Midbrain (tissue), 1 donor: ENCODE measurements at regions not wholly inside any gene's neighbourhood (a gene's known extent, or its start where the extent isn't known, plus 50 kb on each side); places are given as distances from the start of the nearest gene placed in this dataset.
A peak's percentile ranks its signal among the peaks of the same experiment; 100 is the strongest.

ENCODE experiments used
- DNase-seq: peaks from one replicate; lab custom pipeline; 2025; lab: John Stamatoyannopoulos, UW

DNA sequence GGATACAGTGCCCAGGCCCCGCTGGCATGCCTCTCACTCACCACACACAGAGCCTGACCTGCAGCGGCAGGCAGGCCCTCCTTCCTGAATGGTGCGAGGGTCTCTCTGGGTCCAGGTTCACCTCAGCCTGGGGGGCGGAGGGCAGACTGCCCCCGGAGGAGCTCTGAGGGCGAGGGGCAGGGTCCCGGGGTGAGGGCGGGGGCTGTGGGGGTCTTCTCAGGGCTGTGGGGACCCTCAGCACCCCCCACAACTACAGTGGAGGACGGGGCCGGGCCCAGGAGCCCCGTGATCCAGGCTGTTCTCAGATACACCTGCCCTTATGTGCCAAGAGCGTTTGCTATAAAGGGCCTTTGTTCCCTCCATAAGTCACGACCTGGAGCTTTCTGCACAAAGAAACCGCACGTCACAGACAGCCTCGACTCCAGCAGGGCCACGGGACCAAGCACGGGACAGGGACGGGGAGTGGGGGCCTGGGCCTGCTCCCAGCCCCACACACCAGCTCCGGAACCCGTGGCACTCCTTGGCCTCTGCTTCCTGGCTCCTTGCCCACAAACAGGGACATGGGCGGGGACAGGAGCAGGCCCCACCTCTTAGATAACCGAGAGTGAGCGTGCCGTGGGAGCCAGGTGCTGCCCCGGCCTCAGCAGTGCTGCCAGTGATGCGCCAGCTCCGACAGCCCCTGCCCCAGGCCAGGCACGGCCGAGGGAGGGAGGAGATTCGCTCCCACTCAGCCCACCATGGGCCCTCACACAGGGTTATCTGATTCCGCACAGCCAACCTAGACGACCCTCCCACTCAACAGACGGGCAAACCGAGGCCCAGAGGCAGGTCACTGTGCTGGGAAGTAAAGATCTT is 101.9 kb downstream of the RFLNA start:
- DNase-seq: no peak

- DNase-seq: no peak
These were observed 101.1 kb downstream of the RFLNA start for GRCh38 chr12:124395986-124396385.

GRCh38 chr12:124395284-124395752 is 100.4 kb downstream of the RFLNA start:
- DNase-seq: no peak

- DNase-seq: no peak
These were observed 99.7 kb downstream of the RFLNA start for GRCh38 chr12:124394462-124395128.

DNA sequence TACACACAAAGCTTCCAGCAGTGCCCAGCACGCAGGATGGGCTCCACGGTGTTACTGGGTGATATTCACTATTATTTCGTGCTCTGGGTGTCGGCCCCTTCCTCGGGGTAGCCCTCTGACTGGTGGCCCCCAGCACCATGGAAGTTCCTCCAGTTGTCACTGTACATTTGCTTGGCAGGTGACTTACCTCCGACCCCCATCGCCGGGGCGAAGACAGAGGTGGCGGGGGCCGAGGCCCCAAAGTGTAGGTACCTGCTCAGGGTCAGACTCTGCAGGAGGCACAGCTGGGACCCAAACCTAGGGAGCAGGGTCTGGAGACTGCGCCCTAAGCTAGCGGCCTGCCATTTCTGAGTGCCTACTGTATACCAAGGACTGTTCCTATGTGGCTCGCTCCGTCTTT is 98.9 kb downstream of the RFLNA start:
- DNase-seq: no peak

DNA sequence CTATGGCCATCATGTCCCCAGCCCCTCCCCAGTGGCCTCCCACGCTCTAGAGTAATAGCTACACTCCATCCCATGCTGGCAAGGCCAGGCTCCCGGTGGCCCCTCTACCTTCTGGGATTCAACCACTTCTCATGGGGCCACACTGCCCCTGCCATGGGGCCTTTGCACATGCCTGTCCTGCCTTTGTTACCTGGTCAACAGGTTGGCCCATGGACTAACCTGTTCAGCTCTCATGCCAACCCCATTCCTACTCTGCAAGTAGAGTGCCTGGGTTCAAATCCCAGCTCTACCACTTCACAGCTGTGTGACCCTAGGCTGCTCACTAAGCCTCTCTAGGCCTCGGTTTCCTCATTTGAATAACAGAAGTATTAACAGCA is 98.5 kb downstream of the RFLNA start:
- no peak for DNase-seq

- DNase-seq: peak; percentile 89
These were observed 97.9 kb downstream of the RFLNA start for GRCh38 chr12:124392667-124393413.

DNA sequence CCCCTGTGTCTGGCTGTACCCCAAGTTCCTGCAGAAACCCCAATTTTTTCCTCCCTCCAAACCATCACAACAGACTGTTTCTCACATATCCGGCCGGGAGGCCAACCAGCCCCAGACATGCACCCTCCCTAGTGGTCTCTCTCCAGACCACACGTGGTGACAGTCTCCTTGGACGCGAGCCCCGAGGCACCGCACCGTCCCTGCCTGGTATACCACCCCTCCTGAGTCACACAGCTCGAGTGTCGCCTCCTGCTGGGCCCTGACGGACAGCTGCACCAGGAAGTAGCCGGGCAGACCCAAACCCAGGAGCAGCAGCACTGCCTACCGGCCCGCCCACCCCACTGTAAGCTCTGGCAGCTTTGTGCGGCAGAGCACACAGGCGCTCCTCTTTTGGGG is 97.4 kb downstream of the RFLNA start:
- DNase-seq: no peak

DNA sequence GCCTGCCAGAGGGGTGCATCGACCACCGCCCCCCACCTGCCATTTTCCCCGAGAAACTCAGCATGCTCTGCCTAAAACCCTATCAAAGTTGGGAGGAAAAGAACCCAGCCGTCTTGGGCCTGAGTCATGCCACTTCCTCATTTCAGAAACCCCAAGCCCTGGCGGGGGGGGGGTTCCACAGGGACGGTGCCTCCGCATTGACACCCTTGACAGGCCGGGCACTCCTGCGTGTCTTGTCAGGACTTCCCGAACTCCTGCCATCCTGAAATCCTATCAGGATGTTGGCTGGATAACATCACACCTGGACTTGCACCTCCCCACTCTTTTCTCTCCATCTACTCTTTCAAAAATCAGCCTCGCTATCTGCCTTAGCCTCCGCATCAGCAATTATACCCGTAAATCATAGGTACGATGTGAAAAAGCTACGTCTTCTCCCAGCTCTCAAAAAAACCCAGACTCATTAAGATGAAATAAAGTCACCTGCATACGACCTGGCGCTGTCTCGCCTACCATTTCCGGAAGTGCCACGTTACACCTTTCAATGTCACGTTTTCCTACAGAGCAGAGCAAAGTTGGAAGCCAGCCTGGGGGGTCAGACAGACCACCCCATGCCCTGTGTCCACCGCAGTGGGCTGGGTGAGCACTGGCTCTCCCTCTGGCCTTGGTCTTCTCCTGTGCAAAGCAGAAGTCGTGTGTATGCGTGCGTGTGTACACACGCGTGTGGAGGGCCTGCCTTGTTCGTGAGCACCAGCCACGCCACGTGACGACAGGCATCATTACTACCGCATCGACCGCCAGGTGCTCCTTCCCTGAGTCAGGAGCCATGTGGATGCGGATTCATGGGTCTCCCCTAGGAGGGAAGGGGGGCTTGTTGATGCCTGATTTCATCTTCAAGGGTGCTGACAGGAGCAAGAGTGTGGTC is 96.7 kb downstream of the RFLNA start:
- DNase-seq: no peak

DNA sequence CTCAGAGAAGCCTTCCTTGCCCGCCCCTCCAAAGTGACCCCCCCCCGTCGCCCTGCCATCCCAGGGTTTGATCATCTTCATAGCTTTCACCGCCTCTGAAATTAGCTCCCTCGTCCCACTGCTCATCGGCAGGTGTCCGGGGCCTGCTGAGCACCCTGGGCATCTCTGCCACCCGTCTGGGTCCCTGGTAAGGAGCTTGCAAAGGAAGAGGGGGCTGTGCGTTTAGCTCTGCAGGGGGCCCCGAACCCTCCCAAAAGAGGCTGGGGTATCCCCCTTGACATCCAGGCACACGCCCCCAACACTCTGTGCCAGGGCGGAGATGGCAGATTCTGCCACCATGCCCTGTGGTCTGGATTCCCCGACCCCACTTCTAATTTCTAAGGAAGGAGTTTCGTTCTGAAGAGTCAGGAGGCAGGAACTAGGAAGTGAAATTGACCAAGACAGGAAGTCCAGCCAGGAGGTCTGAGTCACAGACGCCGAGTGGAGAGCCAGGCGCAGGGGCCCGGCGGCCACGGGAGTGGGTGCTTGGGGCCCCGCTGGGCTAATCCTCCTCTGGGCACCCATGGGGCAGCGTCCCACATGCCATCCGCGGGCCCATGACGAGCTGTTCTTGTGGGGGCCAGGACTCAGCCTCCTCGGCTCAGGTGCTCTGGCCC is 95.7 kb downstream of the RFLNA start:
- DNase-seq: no peak

- no peak for DNase-seq
These were observed 95.0 kb downstream of the RFLNA start for GRCh38 chr12:124389725-124390441.

DNA sequence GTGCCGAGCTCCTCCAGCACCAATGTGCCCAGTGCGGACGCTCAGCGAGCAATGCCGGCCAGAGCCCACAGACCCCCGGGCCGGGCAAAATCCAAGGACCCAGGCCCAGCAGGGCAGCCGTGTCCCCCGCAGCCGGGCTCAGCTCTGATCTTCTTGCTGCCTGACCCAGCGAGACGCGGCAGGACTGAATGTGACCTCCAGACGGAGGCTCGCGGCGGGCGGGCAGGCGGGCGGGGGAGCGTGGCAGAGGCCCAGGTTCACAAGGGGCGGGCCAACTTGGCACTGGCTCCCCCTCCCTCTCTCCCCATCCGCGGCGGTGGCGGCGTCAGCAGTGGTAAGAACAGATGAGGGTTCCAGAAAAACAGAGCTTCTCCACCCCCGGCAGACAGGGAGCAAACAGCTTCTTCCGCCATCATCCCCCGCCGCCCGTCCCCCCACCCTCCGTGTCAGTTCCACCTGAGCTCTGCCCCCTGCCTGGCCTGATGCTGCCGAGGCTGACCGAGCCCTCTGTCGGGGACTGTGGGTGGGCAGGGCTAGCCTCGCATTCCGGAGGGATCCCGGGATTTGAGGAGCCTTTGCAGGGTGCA is 94.3 kb downstream of the RFLNA start:
- DNase-seq: peak; percentile 80

- DNase-seq: peak; percentile 86
These were observed 93.8 kb downstream of the RFLNA start for GRCh38 chr12:124388679-124389137.

DNA sequence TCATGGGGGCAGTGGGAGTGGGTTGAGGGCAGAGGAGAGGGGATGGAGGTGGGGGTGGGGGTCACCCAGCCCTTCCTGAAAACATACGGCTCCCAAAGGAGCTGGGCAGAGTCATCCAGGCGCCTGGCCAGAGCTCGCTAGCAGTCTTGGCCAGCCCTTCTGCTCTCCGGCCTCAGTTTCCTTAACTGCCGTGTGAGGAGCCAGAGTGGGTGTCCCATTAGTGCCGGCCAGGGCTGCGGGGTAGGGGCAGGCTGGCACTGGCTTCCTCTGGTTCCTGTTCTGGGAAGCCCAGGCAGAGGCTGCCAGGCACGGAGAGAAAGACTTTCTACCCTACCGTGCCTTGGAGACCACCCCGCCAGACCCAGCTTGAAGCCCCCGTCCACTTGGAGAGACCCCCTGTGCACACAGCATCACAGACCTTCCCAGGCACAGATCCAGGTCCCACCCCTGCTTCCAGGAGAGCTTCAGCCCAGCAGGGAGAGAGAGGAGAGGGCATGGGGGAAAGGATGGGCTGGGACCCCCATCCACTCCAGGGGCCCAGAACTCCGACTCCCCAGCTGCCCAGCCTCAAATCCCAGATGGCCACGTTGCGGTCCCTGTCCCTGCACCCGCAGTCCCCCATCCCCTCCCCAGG is 93.3 kb downstream of the RFLNA start:
- DNase-seq: no peak

DNA sequence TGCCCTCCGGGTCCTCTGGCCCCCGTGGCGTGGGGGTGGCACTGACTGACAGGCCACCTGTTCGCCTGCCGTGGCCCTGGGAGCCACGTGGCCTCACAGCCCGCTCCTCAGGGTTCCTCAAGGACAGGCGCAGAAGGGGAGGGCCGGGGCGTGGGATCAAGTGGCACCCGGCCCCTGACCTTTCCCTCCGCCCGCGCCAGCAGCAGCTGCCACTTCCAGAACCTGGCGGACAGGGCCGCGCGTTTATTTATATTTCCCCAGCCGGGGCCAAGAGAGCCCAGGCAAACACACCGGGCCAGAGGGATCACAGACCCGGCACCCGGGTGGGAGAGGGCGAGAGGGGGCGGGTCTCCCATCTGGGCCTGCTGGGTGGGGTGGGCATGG is 92.6 kb downstream of the RFLNA start:
- no peak for DNase-seq

DNA sequence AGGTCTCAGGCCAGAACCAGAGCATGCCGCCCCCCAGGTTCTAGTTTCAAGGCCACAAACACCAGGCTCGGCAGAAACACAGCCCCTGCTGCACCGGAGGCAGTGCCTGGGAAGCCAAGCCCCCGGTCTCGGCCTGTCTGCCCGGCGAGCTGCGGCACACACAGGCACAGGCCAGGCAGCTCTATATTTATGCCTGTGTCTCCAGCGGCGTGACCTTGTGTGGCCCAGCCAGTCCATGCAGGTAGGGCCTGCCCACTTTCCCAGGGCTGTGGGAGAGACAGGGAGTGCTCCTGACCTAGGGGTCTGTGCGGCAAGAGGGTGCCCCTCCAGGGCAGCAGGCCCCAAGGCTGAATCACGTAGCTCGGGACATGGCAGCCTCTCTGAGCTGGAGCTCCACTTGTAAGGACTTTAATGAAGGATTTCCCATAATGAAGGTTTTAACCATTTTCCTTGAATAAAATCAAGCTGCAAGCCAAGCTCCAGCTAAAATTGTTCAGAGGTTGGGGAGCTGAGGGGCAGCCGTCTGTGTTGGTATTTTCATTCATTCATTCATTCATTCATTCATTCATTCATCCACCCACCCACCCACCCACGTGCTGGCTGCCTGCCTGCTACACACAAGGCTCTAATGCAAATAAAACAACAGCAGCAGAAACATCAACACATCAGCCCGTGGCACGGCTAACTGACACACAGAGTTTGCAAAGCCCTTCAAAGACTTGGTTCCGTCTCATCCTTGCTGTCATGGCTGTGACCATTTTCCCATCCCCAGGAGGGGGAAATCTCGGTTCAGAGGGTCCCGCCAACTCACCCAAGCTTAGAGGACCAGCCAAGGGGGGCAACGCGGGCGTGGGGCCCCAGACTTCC is 92.0 kb downstream of the RFLNA start:
- DNase-seq: no peak

GRCh38 chr12:124386059-124386458 is 91.2 kb downstream of the RFLNA start:
- no peak for DNase-seq

DNA sequence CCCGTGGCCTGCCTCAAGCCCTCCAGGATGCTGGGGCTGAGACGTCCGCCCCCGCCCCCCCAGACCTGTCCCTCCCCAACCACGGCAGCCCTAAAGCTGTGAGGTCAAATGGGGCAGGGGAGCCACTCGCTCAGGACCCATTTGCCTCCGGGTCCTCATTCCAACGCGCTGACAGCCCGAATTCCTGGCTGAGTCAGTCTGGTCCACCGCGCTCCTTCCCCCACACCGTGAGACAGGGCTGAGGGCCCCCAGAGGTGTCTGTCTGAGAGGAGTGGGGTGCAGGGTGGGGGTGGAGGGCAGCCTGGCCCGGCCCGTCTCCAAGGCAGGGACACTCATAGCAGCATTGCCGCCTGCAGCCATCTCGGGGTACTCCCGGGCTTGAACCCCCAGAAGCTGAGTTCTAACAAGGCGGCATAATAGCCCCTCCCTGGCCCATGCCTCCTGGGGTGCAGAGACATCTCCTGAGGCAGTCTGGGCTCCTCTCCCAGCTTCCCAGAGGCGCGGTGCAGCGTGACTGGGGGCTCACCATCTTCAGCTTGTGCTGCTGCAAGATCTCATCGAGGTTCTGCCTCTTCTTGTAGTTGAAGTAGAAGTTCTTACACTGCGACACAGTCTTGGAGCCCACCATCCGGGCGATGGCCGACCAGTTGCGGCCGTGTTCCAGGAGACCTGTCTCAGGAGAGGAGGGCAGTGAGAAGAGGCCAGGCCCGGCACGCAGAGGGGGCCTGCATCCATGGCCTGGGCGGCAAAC is 90.5 kb downstream of the RFLNA start:
- no peak for DNase-seq
